ENCODE measurements at regions not wholly inside any gene's neighbourhood (a gene's known extent, or its start where the extent isn't known, plus 50 kb on each side); places are given as distances from the start of the nearest gene placed in this dataset.

- Histone ChIP-seq H3K4me3 (ENCODE audit: low read length) (no peak overlapping the region), H3K9ac (ENCODE audit: low read depth, low read length) (no peak overlapping the region), H3K36me3 (ENCODE audit: insufficient read depth, low read length) (no peaks in the 10 kb centered on the region), H3K4me2 (ENCODE audit: low read length) (no peak overlapping the region), H3K27me3 (ENCODE audit: control insufficient read depth, insufficient read depth, low read length) (peaks cover 13% of the 10 kb centered on the region), H3K9me3 (replicated peaks; ENCODE audit: low read length) (no peaks in the 10 kb centered on the region), H3K4me1 (ENCODE audit: control insufficient read depth, insufficient read depth, low read length) (peaks cover 18% of the 10 kb centered on the region)
These were observed 96.5 kb upstream of the NCOR2 start for GRCh38 chr12:124663771-124664366.

GRCh38 chr12:124663206-124663605 is 95.8 kb upstream of the NCOR2 start:
- Histone ChIP-seq H3K27me3 (ENCODE audit: control insufficient read depth, insufficient read depth, low read length) (peaks cover 7% of the 10 kb centered on the region), H3K9me3 (replicated peaks; ENCODE audit: low read length) (no peaks in the 10 kb centered on the region), H3K4me1 (ENCODE audit: control insufficient read depth, insufficient read depth, low read length) (peaks cover 16% of the 10 kb centered on the region), H3K36me3 (ENCODE audit: insufficient read depth, low read length) (no peaks in the 10 kb centered on the region), H3K4me2 (ENCODE audit: low read length) (no peak overlapping the region), H3K4me3 (ENCODE audit: low read length) (no peak overlapping the region), H3K9ac (ENCODE audit: low read depth, low read length) (no peak overlapping the region)

- Histone ChIP-seq H3K9me3 (replicated peaks; ENCODE audit: low read length) (no peaks in the 10 kb centered on the region), H3K36me3 (ENCODE audit: insufficient read depth, low read length) (no peaks in the 10 kb centered on the region), H3K4me1 (ENCODE audit: control insufficient read depth, insufficient read depth, low read length) (peaks cover 18% of the 10 kb centered on the region), H3K9ac (ENCODE audit: low read depth, low read length) (no peak overlapping the region), H3K4me3 (ENCODE audit: low read length) (no peak overlapping the region), H3K4me2 (ENCODE audit: low read length) (no peak overlapping the region), H3K27me3 (ENCODE audit: control insufficient read depth, insufficient read depth, low read length) (peaks cover 7% of the 10 kb centered on the region)
These were observed 93.9 kb upstream of the NCOR2 start for GRCh38 chr12:124661341-124661740.

- Histone ChIP-seq H3K27me3 (ENCODE audit: control insufficient read depth, insufficient read depth, low read length) (peaks cover 7% of the 10 kb centered on the region), H3K4me2 (ENCODE audit: low read length) (peak overlapping the region; percentile 19), H3K4me1 (ENCODE audit: control insufficient read depth, insufficient read depth, low read length) (peaks cover 21% of the 10 kb centered on the region), H3K36me3 (ENCODE audit: insufficient read depth, low read length) (no peaks in the 10 kb centered on the region), H3K9ac (ENCODE audit: low read depth, low read length) (no peak overlapping the region), H3K4me3 (ENCODE audit: low read length) (no peak overlapping the region), H3K9me3 (replicated peaks; ENCODE audit: low read length) (no peaks in the 10 kb centered on the region)
These were observed 93.4 kb upstream of the NCOR2 start for GRCh38 chr12:124660851-124661250.

- Histone ChIP-seq H3K27me3 (ENCODE audit: control insufficient read depth, insufficient read depth, low read length) (peaks cover 7% of the 10 kb centered on the region), H3K4me1 (ENCODE audit: control insufficient read depth, insufficient read depth, low read length) (peaks cover 32% of the 10 kb centered on the region), H3K9me3 (replicated peaks; ENCODE audit: low read length) (no peaks in the 10 kb centered on the region), H3K9ac (ENCODE audit: low read depth, low read length) (no peak overlapping the region), H3K4me2 (ENCODE audit: low read length) (no peak overlapping the region), H3K36me3 (ENCODE audit: insufficient read depth, low read length) (no peaks in the 10 kb centered on the region), H3K4me3 (ENCODE audit: low read length) (no peak overlapping the region)
These were observed 91.5 kb upstream of the NCOR2 start for GRCh38 chr12:124658806-124659402.

- H3K27me3 ChIP-seq (ENCODE audit: control insufficient read depth, insufficient read depth, low read length), result peaks cover 7% of the 10 kb centered on the region
- H3K4me2 ChIP-seq (ENCODE audit: low read length), result no peak overlapping the region
- no peak overlapping the region for H3K4me3 ChIP-seq (ENCODE audit: low read length)
- no peaks in the 10 kb centered on the region for H3K9me3 ChIP-seq (replicated peaks; ENCODE audit: low read length)
- no peaks in the 10 kb centered on the region for H3K36me3 ChIP-seq (ENCODE audit: insufficient read depth, low read length)
- H3K9ac ChIP-seq (ENCODE audit: low read depth, low read length), result no peak overlapping the region
- H3K4me1 ChIP-seq (ENCODE audit: control insufficient read depth, insufficient read depth, low read length), result peaks cover 38% of the 10 kb centered on the region
These were observed 90.9 kb upstream of the NCOR2 start for GRCh38 chr12:124658302-124658701.

- Histone ChIP-seq H3K4me1 (ENCODE audit: control insufficient read depth, insufficient read depth, low read length) (peaks cover 51% of the 10 kb centered on the region), H3K4me2 (ENCODE audit: low read length) (no peak overlapping the region), H3K9ac (ENCODE audit: low read depth, low read length) (no peak overlapping the region), H3K36me3 (ENCODE audit: insufficient read depth, low read length) (no peaks in the 10 kb centered on the region), H3K27me3 (ENCODE audit: control insufficient read depth, insufficient read depth, low read length) (peaks cover 7% of the 10 kb centered on the region), H3K4me3 (ENCODE audit: low read length) (no peak overlapping the region), H3K9me3 (replicated peaks; ENCODE audit: low read length) (no peaks in the 10 kb centered on the region)
These were observed 89.6 kb upstream of the NCOR2 start for GRCh38 chr12:124656947-124657434.

GRCh38 chr12:124655698-124656516 is 88.5 kb upstream of the NCOR2 start:
- no peaks in the 10 kb centered on the region for H3K9me3 ChIP-seq (replicated peaks; ENCODE audit: low read length)
- H3K36me3 ChIP-seq (ENCODE audit: insufficient read depth, low read length), result no peaks in the 10 kb centered on the region
- peaks cover 7% of the 10 kb centered on the region for H3K27me3 ChIP-seq (ENCODE audit: control insufficient read depth, insufficient read depth, low read length)
- H3K9ac ChIP-seq (ENCODE audit: low read depth, low read length), result peak overlapping the region; percentile 25
- peak overlapping the region; percentile 45 for H3K4me3 ChIP-seq (ENCODE audit: low read length)
- peak overlapping the region; percentile 78 for H3K4me2 ChIP-seq (ENCODE audit: low read length)
- H3K4me1 ChIP-seq (ENCODE audit: control insufficient read depth, insufficient read depth, low read length), result peaks cover 55% of the 10 kb centered on the region

GRCh38 chr12:124655048-124655697 is 87.8 kb upstream of the NCOR2 start:
- H3K9ac ChIP-seq (ENCODE audit: low read depth, low read length), result peak overlapping the region; percentile 25

GRCh38 chr12:124654666-124655047 is 87.2 kb upstream of the NCOR2 start:
- Histone ChIP-seq H3K36me3 (ENCODE audit: insufficient read depth, low read length) (no peaks in the 10 kb centered on the region), H3K4me1 (ENCODE audit: control insufficient read depth, insufficient read depth, low read length) (peaks cover 53% of the 10 kb centered on the region), H3K9ac (ENCODE audit: low read depth, low read length) (peak overlapping the region; percentile 25), H3K9me3 (replicated peaks; ENCODE audit: low read length) (no peaks in the 10 kb centered on the region), H3K4me3 (ENCODE audit: low read length) (no peak overlapping the region), H3K4me2 (ENCODE audit: low read length) (peak overlapping the region; percentile 78), H3K27me3 (ENCODE audit: control insufficient read depth, insufficient read depth, low read length) (no peaks in the 10 kb centered on the region)

More at GRCh38 chr12:124655048-124655697, 87.8 kb upstream of the NCOR2 start:
- H3K27me3 ChIP-seq (ENCODE audit: control insufficient read depth, insufficient read depth, low read length), result peaks cover 5% of the 10 kb centered on the region
- H3K36me3 ChIP-seq (ENCODE audit: insufficient read depth, low read length), result no peaks in the 10 kb centered on the region
- H3K4me2 ChIP-seq (ENCODE audit: low read length), result peak overlapping the region; percentile 78
- peak overlapping the region; percentile 45 for H3K4me3 ChIP-seq (ENCODE audit: low read length)
- H3K9me3 ChIP-seq (replicated peaks; ENCODE audit: low read length), result no peaks in the 10 kb centered on the region
- H3K4me1 ChIP-seq (ENCODE audit: control insufficient read depth, insufficient read depth, low read length), result peaks cover 53% of the 10 kb centered on the region

All from skeletal muscle satellite cell (primary cell).